ENCODE measurements at regions not wholly inside any gene's neighbourhood (a gene's known extent, or its start where the extent isn't known, plus 50 kb on each side); places are given as distances from the start of the nearest gene placed in this dataset.
"Not testable (repeated sequence)": the region's sequence is repeated elsewhere in the genome, so short reads cannot be mapped to it uniquely, and the experiment has no call there.

DNA sequence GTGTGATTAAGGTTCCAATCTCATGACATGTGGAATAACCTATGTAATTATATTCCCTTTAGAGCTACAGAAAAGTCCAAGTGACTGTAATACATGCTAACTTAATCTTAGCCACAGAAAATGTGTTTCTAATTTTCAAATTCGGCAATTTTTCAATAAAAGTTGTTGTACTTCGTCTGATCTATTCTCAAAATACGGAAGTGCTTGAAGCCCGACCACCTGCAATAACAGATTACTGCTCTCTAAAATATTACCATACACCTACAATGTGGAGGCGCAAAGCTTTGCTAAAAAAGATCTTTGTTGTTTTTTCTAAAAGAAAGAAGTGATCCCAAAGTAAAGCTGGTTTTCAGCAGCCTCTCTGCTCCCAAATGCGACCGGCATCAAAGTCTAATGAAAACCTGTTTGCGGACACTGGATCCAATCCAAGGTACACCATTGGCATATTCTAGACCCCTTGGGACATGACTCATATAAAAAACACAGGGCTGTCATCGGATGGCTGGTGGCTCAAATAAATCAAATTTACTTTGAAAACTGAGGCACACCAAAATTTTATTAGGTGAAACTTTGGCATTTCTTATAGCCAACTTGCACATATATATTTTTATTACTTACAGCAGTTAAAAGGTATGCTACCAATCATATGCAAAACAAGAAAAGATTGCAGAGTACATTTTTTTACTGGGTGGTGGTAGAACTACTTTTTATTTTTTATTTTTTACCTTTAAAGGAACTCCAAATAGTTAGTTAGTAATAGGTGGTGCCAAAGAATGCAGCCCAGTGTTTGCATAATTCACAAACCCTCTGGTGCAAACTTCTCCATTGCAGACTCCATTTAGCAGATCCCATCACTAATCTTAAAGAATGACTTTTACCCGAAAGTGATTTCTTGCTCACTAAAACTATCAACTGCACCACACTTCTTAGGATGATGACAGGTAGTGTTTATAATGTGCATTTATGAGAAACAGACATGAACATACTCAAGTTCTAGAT, 118.7 kb upstream of the TBX18 start:
- Mint-ChIP-seq H3K4me3 (no peak overlapping the region), H3K36me3 (ENCODE audit: insufficient read depth in 1 of 3, low read depth in 3 of 3) (no peaks in the 10 kb centered on the region), H3K4me1 (no peaks in the 10 kb centered on the region), H3K27ac (no peak overlapping the region), H3K9me3 (peaks cover 0 to 3% of the 10 kb centered on the region in 2 experiments; a peak in 1 of 5 replicates), H3K27me3 (ENCODE audit: low read depth) (no peaks in the 10 kb centered on the region)
- Histone ChIP-seq H2BK5ac (ENCODE audit: insufficient read length, low read length) (no peak overlapping the region), H3K27ac (ENCODE audit: insufficient read length, low read depth, low read length) (no peak overlapping the region), H3K4ac (ENCODE audit: low read depth, low read length) (no peak overlapping the region), H3K4me2 (ENCODE audit: insufficient read depth, insufficient read length, low read length) (no peak overlapping the region), H4K5ac (ENCODE audit: insufficient read length, low read depth, low read length) (no peak overlapping the region), H3T11ph (ENCODE audit: low read length) (no peak overlapping the region), H4K91ac (ENCODE audit: insufficient read length, low read depth, low read length) (no peak overlapping the region), H3K14ac (ENCODE audit: insufficient read depth, low read length) (no peak overlapping the region), H2BK120ac (ENCODE audit: low read depth, low read length, poor library complexity, severe bottlenecking) (no peak overlapping the region), H3K9me3 (ENCODE audit: control insufficient read depth, low read depth, low read length) (no peaks in the 10 kb centered on the region), H2BK20ac (ENCODE audit: low read depth, low read length, poor library complexity, severe bottlenecking) (no peak overlapping the region), H2BK12ac (ENCODE audit: insufficient read length, low read depth, low read length) (no peak overlapping the region), H3K23ac (ENCODE audit: insufficient read length, low read depth, low read length) (no peak overlapping the region), H3K79me1 (ENCODE audit: insufficient read depth, low read depth, low read length, poor library complexity, severe bottlenecking) (no peaks in the 10 kb centered on the region), H2AFZ (ENCODE audit: low read length) (no peak overlapping the region), H2BK15ac (ENCODE audit: low read depth, low read length) (no peak overlapping the region), H3K9ac (ENCODE audit: extremely low read depth, insufficient read length, low read length) (no peak overlapping the region), H3K27me3 (ENCODE audit: insufficient read depth, low read length) (no peaks in the 10 kb centered on the region), H4K8ac (replicated peaks; ENCODE audit: insufficient read length, low read depth, low read length) (no peak overlapping the region), H4K20me1 (ENCODE audit: control insufficient read depth, insufficient read depth, insufficient read length) (no peaks in the 10 kb centered on the region), H2AK5ac (ENCODE audit: insufficient read length, low read length) (no peak overlapping the region), H3K79me2 (ENCODE audit: insufficient read depth, low read length) (no peaks in the 10 kb centered on the region), H3K4me1 (ENCODE audit: insufficient read depth, low read length) (no peaks in the 10 kb centered on the region), H3K56ac (ENCODE audit: insufficient read length, low read depth, low read length) (no peak overlapping the region), H3K18ac (ENCODE audit: insufficient read length, low read depth, low read length) (no peak overlapping the region), H3K23me2 (ENCODE audit: insufficient read length, low read depth, low read length, poor library complexity, severe bottlenecking) (no peaks in the 10 kb centered on the region)
- WGBS (ENCODE audit: extremely low coverage, insufficient read length, low lambda C conversion rate): no CpG with 5 or more reads among the region's 10 CpGs
- DNase-seq: no peak
- TF ChIP-seq, protein P1, sequence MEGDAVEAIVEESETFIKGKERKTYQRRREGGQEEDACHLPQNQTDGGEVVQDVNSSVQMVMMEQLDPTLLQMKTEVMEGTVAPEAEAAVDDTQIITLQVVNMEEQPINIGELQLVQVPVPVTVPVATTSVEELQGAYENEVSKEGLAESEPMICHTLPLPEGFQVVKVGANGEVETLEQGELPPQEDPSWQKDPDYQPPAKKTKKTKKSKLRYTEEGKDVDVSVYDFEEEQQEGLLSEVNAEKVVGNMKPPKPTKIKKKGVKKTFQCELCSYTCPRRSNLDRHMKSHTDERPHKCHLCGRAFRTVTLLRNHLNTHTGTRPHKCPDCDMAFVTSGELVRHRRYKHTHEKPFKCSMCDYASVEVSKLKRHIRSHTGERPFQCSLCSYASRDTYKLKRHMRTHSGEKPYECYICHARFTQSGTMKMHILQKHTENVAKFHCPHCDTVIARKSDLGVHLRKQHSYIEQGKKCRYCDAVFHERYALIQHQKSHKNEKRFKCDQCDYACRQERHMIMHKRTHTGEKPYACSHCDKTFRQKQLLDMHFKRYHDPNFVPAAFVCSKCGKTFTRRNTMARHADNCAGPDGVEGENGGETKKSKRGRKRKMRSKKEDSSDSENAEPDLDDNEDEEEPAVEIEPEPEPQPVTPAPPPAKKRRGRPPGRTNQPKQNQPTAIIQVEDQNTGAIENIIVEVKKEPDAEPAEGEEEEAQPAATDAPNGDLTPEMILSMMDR (conservative IDR thresholded peaks at IDR 0.05): no peak

DNA sequence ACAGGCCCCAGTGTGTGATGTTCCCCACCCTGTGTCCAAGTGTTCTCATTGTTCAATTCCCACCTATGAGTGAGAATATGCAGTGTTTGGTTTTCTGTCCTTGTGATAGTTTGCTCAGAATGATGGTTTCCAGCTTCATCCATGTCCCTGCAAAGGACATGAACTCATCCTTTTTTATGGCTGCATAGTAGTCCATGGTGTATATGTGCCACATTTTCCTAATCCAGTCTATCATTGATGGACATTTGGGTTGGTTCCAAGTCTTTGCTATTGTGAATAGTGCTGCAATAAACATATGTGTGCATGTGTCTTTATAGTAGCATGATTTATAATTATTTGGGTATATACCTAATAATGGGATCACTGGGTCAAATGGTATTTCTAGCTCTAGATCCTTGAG, 115.0 kb upstream of the TBX18 start:
- not testable (repeated sequence) for H3K18ac ChIP-seq (ENCODE audit: insufficient read length, low read depth, low read length); H3K9me3 ChIP-seq (ENCODE audit: control insufficient read depth, low read depth, low read length); H2BK12ac ChIP-seq (ENCODE audit: insufficient read length, low read depth, low read length); H3T11ph ChIP-seq (ENCODE audit: low read length); H3K79me2 ChIP-seq (ENCODE audit: insufficient read depth, low read length); H3K27me3 Mint-ChIP-seq (ENCODE audit: low read depth); H3K4me1 ChIP-seq (ENCODE audit: insufficient read depth, low read length); H3K9ac ChIP-seq (ENCODE audit: extremely low read depth, insufficient read length, low read length); H2BK5ac ChIP-seq (ENCODE audit: insufficient read length, low read length); H3K23ac ChIP-seq (ENCODE audit: insufficient read length, low read depth, low read length); H3K9me3 Mint-ChIP-seq; DNase-seq; H4K8ac ChIP-seq (replicated peaks; ENCODE audit: insufficient read length, low read depth, low read length); H3K56ac ChIP-seq (ENCODE audit: insufficient read length, low read depth, low read length); H3K27ac ChIP-seq (ENCODE audit: insufficient read length, low read depth, low read length); H3K4ac ChIP-seq (ENCODE audit: low read depth, low read length); H4K20me1 ChIP-seq (ENCODE audit: control insufficient read depth, insufficient read depth, insufficient read length); H2AFZ ChIP-seq (ENCODE audit: low read length); H3K4me3 Mint-ChIP-seq; H3K4me1 Mint-ChIP-seq; H4K5ac ChIP-seq (ENCODE audit: insufficient read length, low read depth, low read length); H3K23me2 ChIP-seq (ENCODE audit: insufficient read length, low read depth, low read length, poor library complexity, severe bottlenecking); H2BK20ac ChIP-seq (ENCODE audit: low read depth, low read length, poor library complexity, severe bottlenecking); H3K79me1 ChIP-seq (ENCODE audit: insufficient read depth, low read depth, low read length, poor library complexity, severe bottlenecking); H2BK120ac ChIP-seq (ENCODE audit: low read depth, low read length, poor library complexity, severe bottlenecking); H3K27ac Mint-ChIP-seq; H3K14ac ChIP-seq (ENCODE audit: insufficient read depth, low read length); H3K27me3 ChIP-seq (ENCODE audit: insufficient read depth, low read length); H4K91ac ChIP-seq (ENCODE audit: insufficient read length, low read depth, low read length); H2AK5ac ChIP-seq (ENCODE audit: insufficient read length, low read length); H2BK15ac ChIP-seq (ENCODE audit: low read depth, low read length); H3K4me2 ChIP-seq (ENCODE audit: insufficient read depth, insufficient read length, low read length); H3K36me3 Mint-ChIP-seq (ENCODE audit: insufficient read depth in 1 of 3, low read depth in 3 of 3)

All from H9 (cell line).